Liver (tissue), 8 donors: ENCODE measurements at regions not wholly inside any gene's neighbourhood (a gene's known extent, or its start where the extent isn't known, plus 50 kb on each side); places are given as distances from the start of the nearest gene placed in this dataset.

Source experiments
- DNase-seq: peaks from one replicate; pipeline ENCODE4 v3.0.0-alpha.2; 2017; ENCODE audit warnings: low spot score
- H3K27ac ChIP-seq, 2 donors: one replicate each; pipeline ENCODE4 v1.7.0; 2013; ENCODE audit warnings: inconsistent platforms in 2 of 2, low read length in 2 of 2, control low read depth in 1 of 2, low read depth in 1 of 2, mild to moderate bottlenecking in 1 of 2
- H3K27me3 ChIP-seq, 4 donors: one replicate each; pipeline versions ENCODE4 v1.6.1 to v1.7.0; 2013; ENCODE audit warnings: low read length in 3 of 4, inconsistent platforms in 1 of 4, mild to moderate bottlenecking in 1 of 4, moderate library complexity in 1 of 4; ENCODE audit not compliant: control insufficient read depth in 4 of 4, insufficient read depth in 4 of 4
- H3K36me3 ChIP-seq, 4 donors: one replicate each; pipeline versions ENCODE4 v1.6.1 to v1.7.0; 2013; ENCODE audit warnings: low read length in 3 of 4, mild to moderate bottlenecking in 3 of 4, low read depth in 1 of 4, moderate library complexity in 1 of 4; ENCODE audit not compliant: control insufficient read depth in 4 of 4, insufficient read depth in 3 of 4
- H3K4me1 ChIP-seq, 4 donors: one replicate each; pipeline versions ENCODE4 v1.6.1 to v1.7.0; 2013; ENCODE audit warnings: low read length in 3 of 4, mild to moderate bottlenecking in 3 of 4, moderate library complexity in 1 of 4; ENCODE audit not compliant: control insufficient read depth in 4 of 4, insufficient read depth in 4 of 4
- H3K4me3 ChIP-seq, 3 donors: one replicate each; pipeline versions ENCODE4 v1.6.1 to v1.7.0; 2013; ENCODE audit warnings: low read length in 3 of 3, control low read depth in 1 of 3, low read depth in 1 of 3, mild to moderate bottlenecking in 1 of 3
- H3K9ac ChIP-seq, 2 donors: one replicate each; pipeline ENCODE4 v1.7.0; 2013; ENCODE audit warnings: low read length in 2 of 2, mild to moderate bottlenecking in 2 of 2, moderate library complexity in 2 of 2, control low read depth in 1 of 2, low read depth in 1 of 2
- H3K9me3 ChIP-seq, 4 donors: one replicate each; pipeline versions ENCODE4 v1.6.1 to v1.7.0; 2013; ENCODE audit warnings: low read length in 3 of 4; ENCODE audit not compliant: control insufficient read depth in 4 of 4
- EGR1 ChIP-seq, 2 donors: IDR thresholded peaks; 2 replicates each; pipeline ENCODE4 v1.6.1; 2016 to 2018; ENCODE audit warnings: antibody characterized with exemption in 2 of 2, low read depth in 2 of 2
- FOXA1 ChIP-seq: IDR thresholded peaks from 2 replicates; pipeline ENCODE4 v1.6.1; 2016; ENCODE audit warnings: antibody characterized with exemption
- FOXA2 ChIP-seq: IDR thresholded peaks from 2 replicates; pipeline ENCODE4 v1.6.1; 2016; ENCODE audit warnings: antibody characterized with exemption
- GABPA ChIP-seq, 2 donors: IDR thresholded peaks in 1 of 2; conservative IDR thresholded peaks in 1 of 2; 2 replicates each; pipeline ENCODE4 v1.6.1; 2016; ENCODE audit warnings: antibody characterized with exemption in 2 of 2, mild to moderate bottlenecking in 1 of 2, moderate library complexity in 1 of 2
- HNF4A ChIP-seq, 2 donors: conservative IDR thresholded peaks; 2 replicates each; pipeline ENCODE4 v1.6.1; 2016; ENCODE audit warnings: antibody characterized with exemption in 2 of 2, mild to moderate bottlenecking in 2 of 2
- HNF4G ChIP-seq: IDR thresholded peaks from 2 replicates; pipeline ENCODE4 v1.6.1; 2016; ENCODE audit warnings: antibody characterized with exemption
- JUND ChIP-seq, 2 donors: IDR thresholded peaks; 2 replicates each; pipeline ENCODE4 v1.6.1; 2016; ENCODE audit warnings: antibody characterized with exemption in 2 of 2
- NR2F2 ChIP-seq: IDR thresholded peaks from 2 replicates; pipeline ENCODE4 v1.6.1; 2016; ENCODE audit warnings: antibody characterized with exemption
- RAD21 ChIP-seq, 2 donors: IDR thresholded peaks; 2 replicates each; pipeline ENCODE4 v1.6.1; 2016; ENCODE audit warnings: antibody characterized with exemption in 2 of 2, mild to moderate bottlenecking in 2 of 2
- RXRA ChIP-seq, 2 donors: IDR thresholded peaks; 2 replicates each; pipeline ENCODE4 v1.6.1; 2017 to 2018; ENCODE audit warnings: antibody characterized with exemption in 2 of 2, mild to moderate bottlenecking in 1 of 2
- SP1 ChIP-seq: IDR thresholded peaks from 2 replicates; pipeline ENCODE4 v1.6.1; 2018; ENCODE audit warnings: antibody characterized with exemption, mild to moderate bottlenecking
- TAF1 ChIP-seq: conservative IDR thresholded peaks from 2 replicates; pipeline ENCODE4 v1.6.1; 2016; ENCODE audit warnings: antibody characterized with exemption, mild to moderate bottlenecking
- YY1 ChIP-seq: IDR thresholded peaks from 2 replicates; pipeline ENCODE4 v1.6.1; 2016; ENCODE audit warnings: antibody characterized with exemption, mild to moderate bottlenecking
- WGBS: extraction: QIAGEN DNeasy Blood & Tissue Kit; methylation state at CpG from one replicate; pipeline ENCODE4 v1.1.7; 2013; 5-methylcytosine and 5-hydroxymethylcytosine counted together
- TF ChIP-seq, protein P1 (sequence below): IDR thresholded peaks from 2 replicates; pipeline ENCODE4 v1.6.1; 2016; ENCODE audit warnings: antibody characterized with exemption
- TF ChIP-seq, protein P2 (sequence below): fragments of 150-350 bp; IDR thresholded peaks from 2 replicates; pipeline ENCODE4 v1.5.1; 2017; ENCODE audit warnings: improper control_type of control experiment, low read depth, low read length; ENCODE audit not compliant: missing input control
- TF ChIP-seq, protein P3 (sequence below): IDR thresholded peaks from 2 replicates; pipeline ENCODE4 v1.6.1; 2016; ENCODE audit warnings: antibody characterized with exemption
- TF ChIP-seq, protein P4 (sequence below): IDR thresholded peaks from 2 replicates; pipeline ENCODE4 v1.6.1; 2016; ENCODE audit warnings: antibody characterized with exemption, mild to moderate bottlenecking
- TF ChIP-seq, protein P5 (sequence below): IDR thresholded peaks from 2 replicates; pipeline ENCODE4 v1.6.1; 2016; ENCODE audit warnings: antibody characterized with exemption
- donor health status: healthy.
- donor health status: healthy.
- donor health status: healthy.
- donor health status: healthy.
- donor health status: healthy.

DNA sequence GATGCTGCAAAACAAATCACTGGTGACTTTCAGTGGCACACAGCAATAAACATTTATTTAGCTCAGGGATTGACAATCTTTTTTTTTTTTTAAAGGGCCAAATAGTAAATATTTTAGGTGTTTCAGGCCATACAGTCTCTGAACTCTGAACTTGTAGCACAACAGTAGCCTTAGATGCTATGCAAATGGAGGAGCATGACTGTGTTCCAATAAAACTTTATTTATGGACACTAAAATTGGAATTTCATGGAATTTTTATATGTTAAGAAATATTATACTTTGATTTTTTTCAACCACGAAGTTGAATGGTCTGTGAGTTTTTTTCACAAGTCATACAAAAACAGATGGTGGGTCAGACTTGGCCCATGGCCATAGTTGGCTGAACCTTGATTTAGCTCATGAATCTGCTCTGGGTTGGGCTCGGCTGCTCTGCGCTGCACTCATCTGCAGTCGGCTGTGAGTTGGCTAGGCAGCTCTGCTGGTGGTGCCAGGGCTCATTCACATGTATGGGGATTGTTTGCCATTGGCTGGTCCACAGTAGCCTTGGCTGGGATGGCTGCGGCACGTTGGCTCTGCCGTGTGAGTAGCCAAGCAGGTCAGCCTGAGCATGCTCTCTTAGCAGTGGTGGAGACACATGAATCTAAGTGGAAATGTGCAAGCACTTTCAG is 231.7 kb upstream of the PGRMC2 start:
- DNase-seq, result no peak
- TF ChIP-seq, protein P1, sequence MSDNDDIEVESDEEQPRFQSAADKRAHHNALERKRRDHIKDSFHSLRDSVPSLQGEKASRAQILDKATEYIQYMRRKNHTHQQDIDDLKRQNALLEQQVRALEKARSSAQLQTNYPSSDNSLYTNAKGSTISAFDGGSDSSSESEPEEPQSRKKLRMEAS, result no peak
- no peak for TF ChIP-seq GABPA (IDR thresholded peaks at IDR 0.05 in 1 of 2, conservative IDR thresholded peaks at IDR 0.05 in 1 of 2)

DNA sequence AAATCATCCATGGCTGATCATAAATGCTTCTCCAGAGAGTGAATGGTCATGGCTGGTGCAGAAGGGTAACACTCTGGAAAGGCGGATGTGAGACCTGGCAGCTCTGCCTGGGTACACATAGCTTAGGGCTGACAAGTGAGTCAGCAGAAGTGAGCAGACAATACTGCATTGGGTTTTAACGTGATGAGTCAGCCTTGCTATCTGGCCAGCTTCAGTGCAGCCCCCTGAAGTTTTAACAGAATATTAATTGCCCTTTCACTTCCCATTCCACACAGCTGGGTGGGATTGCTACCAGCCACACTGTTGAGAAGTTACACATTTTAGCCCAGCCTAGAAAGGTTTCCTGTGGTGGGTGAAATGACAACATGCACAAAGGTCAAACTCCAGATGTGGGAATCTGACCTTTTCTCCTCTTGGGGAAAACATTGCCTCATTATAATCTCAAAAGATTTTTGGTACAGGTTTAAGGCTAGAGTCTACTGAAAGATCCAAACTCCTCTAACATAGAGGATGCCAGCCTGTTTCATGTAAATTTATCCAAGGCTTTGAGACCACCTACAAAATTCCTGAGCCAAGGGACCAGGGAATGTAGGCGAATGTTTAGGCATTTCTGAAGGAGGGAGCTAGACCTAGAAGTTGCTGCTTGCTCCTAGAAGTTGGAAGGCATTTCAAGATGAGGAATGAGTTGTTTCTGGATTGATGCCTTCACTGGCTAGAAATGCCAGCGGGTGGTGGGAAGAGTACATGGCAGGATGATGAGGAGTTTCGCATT is 230.3 kb upstream of the PGRMC2 start:
- no peak overlapping the region for H3K9ac ChIP-seq
- 71% methylated on average over 5 of the region's 5 CpGs for WGBS
- peaks cover 0 to 7% (median 1%) of the 10 kb centered on the region in 4 donors for H3K4me1 ChIP-seq
- H3K9me3 ChIP-seq, result no peaks in the 10 kb centered on the region
- DNase-seq, result peak; percentile 39
- H3K27me3 ChIP-seq, result no peaks in the 10 kb centered on the region
- H3K4me3 ChIP-seq, result no peak overlapping the region
- TF ChIP-seq RXRA (IDR thresholded peaks at IDR 0.05), result peak in 1 of 2 donors; percentile 57
- no peak for TF ChIP-seq TAF1
- TF ChIP-seq GABPA (IDR thresholded peaks at IDR 0.05 in 1 of 2, conservative IDR thresholded peaks at IDR 0.05 in 1 of 2), result no peak
- TF ChIP-seq, protein P2, sequence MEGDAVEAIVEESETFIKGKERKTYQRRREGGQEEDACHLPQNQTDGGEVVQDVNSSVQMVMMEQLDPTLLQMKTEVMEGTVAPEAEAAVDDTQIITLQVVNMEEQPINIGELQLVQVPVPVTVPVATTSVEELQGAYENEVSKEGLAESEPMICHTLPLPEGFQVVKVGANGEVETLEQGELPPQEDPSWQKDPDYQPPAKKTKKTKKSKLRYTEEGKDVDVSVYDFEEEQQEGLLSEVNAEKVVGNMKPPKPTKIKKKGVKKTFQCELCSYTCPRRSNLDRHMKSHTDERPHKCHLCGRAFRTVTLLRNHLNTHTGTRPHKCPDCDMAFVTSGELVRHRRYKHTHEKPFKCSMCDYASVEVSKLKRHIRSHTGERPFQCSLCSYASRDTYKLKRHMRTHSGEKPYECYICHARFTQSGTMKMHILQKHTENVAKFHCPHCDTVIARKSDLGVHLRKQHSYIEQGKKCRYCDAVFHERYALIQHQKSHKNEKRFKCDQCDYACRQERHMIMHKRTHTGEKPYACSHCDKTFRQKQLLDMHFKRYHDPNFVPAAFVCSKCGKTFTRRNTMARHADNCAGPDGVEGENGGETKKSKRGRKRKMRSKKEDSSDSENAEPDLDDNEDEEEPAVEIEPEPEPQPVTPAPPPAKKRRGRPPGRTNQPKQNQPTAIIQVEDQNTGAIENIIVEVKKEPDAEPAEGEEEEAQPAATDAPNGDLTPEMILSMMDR, result no peak
- no peak for TF ChIP-seq FOXA1
- TF ChIP-seq, protein P3, sequence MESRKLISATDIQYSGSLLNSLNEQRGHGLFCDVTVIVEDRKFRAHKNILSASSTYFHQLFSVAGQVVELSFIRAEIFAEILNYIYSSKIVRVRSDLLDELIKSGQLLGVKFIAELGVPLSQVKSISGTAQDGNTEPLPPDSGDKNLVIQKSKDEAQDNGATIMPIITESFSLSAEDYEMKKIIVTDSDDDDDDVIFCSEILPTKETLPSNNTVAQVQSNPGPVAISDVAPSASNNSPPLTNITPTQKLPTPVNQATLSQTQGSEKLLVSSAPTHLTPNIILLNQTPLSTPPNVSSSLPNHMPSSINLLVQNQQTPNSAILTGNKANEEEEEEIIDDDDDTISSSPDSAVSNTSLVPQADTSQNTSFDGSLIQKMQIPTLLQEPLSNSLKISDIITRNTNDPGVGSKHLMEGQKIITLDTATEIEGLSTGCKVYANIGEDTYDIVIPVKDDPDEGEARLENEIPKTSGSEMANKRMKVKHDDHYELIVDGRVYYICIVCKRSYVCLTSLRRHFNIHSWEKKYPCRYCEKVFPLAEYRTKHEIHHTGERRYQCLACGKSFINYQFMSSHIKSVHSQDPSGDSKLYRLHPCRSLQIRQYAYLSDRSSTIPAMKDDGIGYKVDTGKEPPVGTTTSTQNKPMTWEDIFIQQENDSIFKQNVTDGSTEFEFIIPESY, result peak; percentile 13
- TF ChIP-seq HNF4G, result peak; percentile 16
- TF ChIP-seq NR2F2, result peak; percentile 93
- peak; percentile 44 to 77 for TF ChIP-seq JUND (IDR thresholded peaks at IDR 0.05)
- TF ChIP-seq, protein P4, sequence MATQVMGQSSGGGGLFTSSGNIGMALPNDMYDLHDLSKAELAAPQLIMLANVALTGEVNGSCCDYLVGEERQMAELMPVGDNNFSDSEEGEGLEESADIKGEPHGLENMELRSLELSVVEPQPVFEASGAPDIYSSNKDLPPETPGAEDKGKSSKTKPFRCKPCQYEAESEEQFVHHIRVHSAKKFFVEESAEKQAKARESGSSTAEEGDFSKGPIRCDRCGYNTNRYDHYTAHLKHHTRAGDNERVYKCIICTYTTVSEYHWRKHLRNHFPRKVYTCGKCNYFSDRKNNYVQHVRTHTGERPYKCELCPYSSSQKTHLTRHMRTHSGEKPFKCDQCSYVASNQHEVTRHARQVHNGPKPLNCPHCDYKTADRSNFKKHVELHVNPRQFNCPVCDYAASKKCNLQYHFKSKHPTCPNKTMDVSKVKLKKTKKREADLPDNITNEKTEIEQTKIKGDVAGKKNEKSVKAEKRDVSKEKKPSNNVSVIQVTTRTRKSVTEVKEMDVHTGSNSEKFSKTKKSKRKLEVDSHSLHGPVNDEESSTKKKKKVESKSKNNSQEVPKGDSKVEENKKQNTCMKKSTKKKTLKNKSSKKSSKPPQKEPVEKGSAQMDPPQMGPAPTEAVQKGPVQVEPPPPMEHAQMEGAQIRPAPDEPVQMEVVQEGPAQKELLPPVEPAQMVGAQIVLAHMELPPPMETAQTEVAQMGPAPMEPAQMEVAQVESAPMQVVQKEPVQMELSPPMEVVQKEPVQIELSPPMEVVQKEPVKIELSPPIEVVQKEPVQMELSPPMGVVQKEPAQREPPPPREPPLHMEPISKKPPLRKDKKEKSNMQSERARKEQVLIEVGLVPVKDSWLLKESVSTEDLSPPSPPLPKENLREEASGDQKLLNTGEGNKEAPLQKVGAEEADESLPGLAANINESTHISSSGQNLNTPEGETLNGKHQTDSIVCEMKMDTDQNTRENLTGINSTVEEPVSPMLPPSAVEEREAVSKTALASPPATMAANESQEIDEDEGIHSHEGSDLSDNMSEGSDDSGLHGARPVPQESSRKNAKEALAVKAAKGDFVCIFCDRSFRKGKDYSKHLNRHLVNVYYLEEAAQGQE, result no peak
- TF ChIP-seq SP1, result peak; percentile 73
- TF ChIP-seq, protein P1, result peak; percentile 38
- peak in 1 of 2 donors; percentile 43 for TF ChIP-seq RAD21 (IDR thresholded peaks at IDR 0.05)
- peak; percentile 22 for TF ChIP-seq YY1
- TF ChIP-seq FOXA2, result peak; percentile 34
- TF ChIP-seq, protein P5, sequence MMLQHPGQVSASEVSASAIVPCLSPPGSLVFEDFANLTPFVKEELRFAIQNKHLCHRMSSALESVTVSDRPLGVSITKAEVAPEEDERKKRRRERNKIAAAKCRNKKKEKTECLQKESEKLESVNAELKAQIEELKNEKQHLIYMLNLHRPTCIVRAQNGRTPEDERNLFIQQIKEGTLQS, result no peak
- TF ChIP-seq EGR1 (IDR thresholded peaks at IDR 0.05; ENCODE audit: low read depth in 2 of 2), result no peak
- peak; percentile 80 to 81 for TF ChIP-seq HNF4A (conservative IDR thresholded peaks at IDR 0.05)
- no peak overlapping the region for H3K27ac ChIP-seq
- H3K36me3 ChIP-seq, result no peaks in the 10 kb centered on the region

More for the DNA sequence above, 231.7 kb upstream of the PGRMC2 start:
- no peaks in the 10 kb centered on the region for H3K27me3 ChIP-seq
- H3K36me3 ChIP-seq, result no peaks in the 10 kb centered on the region
- H3K27ac ChIP-seq, result no peak overlapping the region
- peaks cover 0 to 7% (median 1%) of the 10 kb centered on the region in 4 donors for H3K4me1 ChIP-seq
- no peak overlapping the region for H3K4me3 ChIP-seq
- no peaks in the 10 kb centered on the region for H3K9me3 ChIP-seq
- 87% methylated on average over 7 of the region's 7 CpGs for WGBS
- no peak overlapping the region for H3K9ac ChIP-seq
